A549 (cell line): ENCODE measurements at regions not wholly inside any gene's neighbourhood (a gene's known extent, or its start where the extent isn't known, plus 50 kb on each side); places are given as distances from the start of the nearest gene placed in this dataset.

Experiments
- ATAC-seq, 2 experiments: fragments of 200-7000 bp in 1 of 2; fragments of >200 bp in 1 of 2; cut with Nextera tagmentation in 1 of 2; cut with Tn5 transposase in 1 of 2; 3 replicates each; pipeline versions ENCODE4 v1.8.0 to v1.9.1; 2018 to 2020; ENCODE audit warnings: mild to moderate bottlenecking in 1 of 2, moderate library complexity in 1 of 2
- CTCF ChIA-PET: fragments of 300-600 bp; sonication (Branson Sonifier 250); formaldehyde crosslinking; extraction: SDS; loops from one replicate; lab custom pipeline; 2021; ENCODE audit warnings: antibody characterized with exemption, inconsistent platforms; lab: Yijun Ruan, JAX
- POLR2A ChIA-PET: fragments of 350-600 bp; formaldehyde crosslinking; extraction: SDS; loops from one replicate; lab custom pipeline; 2021; ENCODE audit warnings: antibody characterized with exemption, inconsistent platforms; lab: Yijun Ruan, JAX
- DNase-seq, 2 experiments: peaks; one replicate each; pipeline versions ENCODE4 v3.0.0 to v3.0.0-alpha.2; 2011 to 2016; ENCODE audit warnings: low read depth in 1 of 2, low spot score in 1 of 2
- FAIRE-seq: peaks from 2 replicates; lab custom pipeline; 2011; peaks lifted over from hg19 to GRCh38; lab: Jason Lieb, UNC
- H3K27ac ChIP-seq, 2 experiments: fragments of >200 bp; sonication (Bioruptor Twin); formaldehyde crosslinking; 3 replicates each; pipeline ENCODE4 v1.5.1; 2016 to 2017
- H3K4me1 ChIP-seq: fragments of >200 bp; sonication (Bioruptor Twin); formaldehyde crosslinking; 3 replicates; pipeline ENCODE4 v1.6.1; 2016
- H3K4me2 ChIP-seq: fragments of >200 bp; sonication (Bioruptor Twin); formaldehyde crosslinking; 3 replicates; pipeline ENCODE4 v1.6.1; 2016
- H3K4me3 ChIP-seq: fragments of >200 bp; sonication (Bioruptor Twin); formaldehyde crosslinking; 3 replicates; pipeline ENCODE4 v1.5.1; 2016
- H3K9me3 ChIP-seq: fragments of >200 bp; sonication (Bioruptor Twin); formaldehyde crosslinking; 3 replicates; pipeline ENCODE4 v1.6.1; 2016
- ATOH8 ChIP-seq: fragments of 250-450 bp; sonication (Bioruptor Pico); IDR thresholded peaks from 2 replicates; pipeline ENCODE4 v1.5.0; 2020; ENCODE audit warnings: low read depth, mild to moderate bottlenecking, moderate library complexity
- CBX2 ChIP-seq: fragments of 200-600 bp; sonication (generic); IDR thresholded peaks from 2 replicates; pipeline ENCODE4 v1.6.1; 2016; ENCODE audit warnings: low read depth, mild to moderate bottlenecking, borderline replicate concordance
- CBX8 ChIP-seq: fragments of 200-600 bp; sonication (generic); IDR thresholded peaks from 2 replicates; pipeline ENCODE4 v1.6.1; 2016
- CHD2 ChIP-seq: fragments of 150-350 bp; IDR thresholded peaks from 2 replicates; pipeline ENCODE4 v1.6.1; 2014; ENCODE audit warnings: low read length; ENCODE audit not compliant: partially characterized antibody
- CTCF ChIP-seq: fragments of >200 bp; sonication (Bioruptor Twin); formaldehyde crosslinking; IDR thresholded peaks from 3 replicates; pipeline ENCODE4 v1.5.1; 2016
- EHMT2 ChIP-seq: fragments of 200-600 bp; sonication (generic); IDR thresholded peaks from 2 replicates; pipeline ENCODE4 v1.6.1; 2016; ENCODE audit warnings: antibody characterized with exemption, low read depth, mild to moderate bottlenecking, moderate library complexity
- ELK1 ChIP-seq: fragments of 150-350 bp; IDR thresholded peaks from 2 replicates; pipeline ENCODE4 v1.6.1; 2014; ENCODE audit warnings: low read depth, mild to moderate bottlenecking, low read length
- EP300 ChIP-seq, 2 experiments: fragments of >200 bp; sonication (Bioruptor Twin); formaldehyde crosslinking; IDR thresholded peaks; 2 replicates in 1 of 2; 3 replicates in 1 of 2; pipeline ENCODE4 v1.6.1; 2016 to 2017
- FOSL2 ChIP-seq, 2 experiments: fragments of 450-650 bp in 1 of 2; fragments of >200 bp in 1 of 2; sonication (Bioruptor Twin) in 1 of 2; formaldehyde crosslinking; IDR thresholded peaks; 2 replicates each; pipeline versions ENCODE4 v1.5.0 to v1.6.1; 2016 to 2020; ENCODE audit warnings: mild to moderate bottlenecking in 1 of 2, moderate library complexity in 1 of 2
- HES2 ChIP-seq: fragments of >200 bp; sonication (Bioruptor Twin); formaldehyde crosslinking; IDR thresholded peaks from 2 replicates; pipeline ENCODE4 v1.6.1; 2016
- HEYL ChIP-seq: fragments of 250-450 bp; sonication (Bioruptor Pico); IDR thresholded peaks from 2 replicates; pipeline ENCODE4 v1.8.0; 2021; ENCODE audit warnings: mild to moderate bottlenecking, moderate library complexity
- HOXB13 ChIP-seq: fragments of 250-450 bp; sonication (Bioruptor Pico); IDR thresholded peaks from 2 replicates; pipeline ENCODE4 v1.5.0; 2020; ENCODE audit warnings: low read depth, mild to moderate bottlenecking, moderate library complexity
- HOXB5 ChIP-seq: fragments of 250-450 bp; sonication (Bioruptor Pico); IDR thresholded peaks from 2 replicates; pipeline ENCODE4 v1.5.0; 2020; ENCODE audit warnings: mild to moderate bottlenecking, moderate library complexity
- JUN ChIP-seq, 2 experiments: fragments of >200 bp; sonication (Bioruptor Twin); formaldehyde crosslinking; IDR thresholded peaks; 2 replicates in 1 of 2; 3 replicates in 1 of 2; pipeline ENCODE4 v1.6.1; 2016 to 2017
- KDM1A ChIP-seq: fragments of 200-600 bp; sonication (generic); IDR thresholded peaks from 2 replicates; pipeline ENCODE4 v1.6.1; 2016; ENCODE audit warnings: low read depth, mild to moderate bottlenecking
- KDM5A ChIP-seq: fragments of 200-600 bp; sonication (generic); IDR thresholded peaks from 2 replicates; pipeline ENCODE4 v1.6.1; 2016; ENCODE audit warnings: antibody characterized with exemption, mild to moderate bottlenecking
- NFE2L2 ChIP-seq: fragments of 150-350 bp; conservative IDR thresholded peaks from 2 replicates; pipeline ENCODE4 v1.6.1; 2014; ENCODE audit warnings: low read length
- RARB ChIP-seq: fragments of 250-450 bp; sonication (Bioruptor Pico); IDR thresholded peaks from 2 replicates; pipeline ENCODE4 v1.8.0; 2021; ENCODE audit warnings: mild to moderate bottlenecking, moderate library complexity
- RCOR1 ChIP-seq: fragments of 150-350 bp; IDR thresholded peaks from 2 replicates; pipeline ENCODE4 v1.6.1; 2014; ENCODE audit warnings: antibody characterized with exemption, low read length, low read depth
- REST ChIP-seq: fragments of 200-600 bp; sonication (generic); IDR thresholded peaks from 2 replicates; pipeline ENCODE4 v1.6.1; 2016; ENCODE audit warnings: antibody characterized with exemption, mild to moderate bottlenecking, moderate library complexity
- SMC3 ChIP-seq: fragments of >200 bp; sonication (Bioruptor Twin); formaldehyde crosslinking; IDR thresholded peaks from 3 replicates; pipeline ENCODE4 v1.6.1; 2018; ENCODE audit warnings: inconsistent platforms
- TFCP2L1 ChIP-seq: fragments of 250-450 bp; sonication (Bioruptor Pico); IDR thresholded peaks from 2 replicates; pipeline ENCODE4 v1.5.0; 2021; ENCODE audit warnings: mild to moderate bottlenecking
- TP53 ChIP-seq: fragments of 250-450 bp; sonication (Bioruptor Pico); IDR thresholded peaks from 2 replicates; pipeline ENCODE4 v1.5.0; 2021; ENCODE audit warnings: mild to moderate bottlenecking, moderate library complexity
- USF2 ChIP-seq: fragments of 450-650 bp; IDR thresholded peaks from 2 replicates; pipeline ENCODE4 v1.6.1; 2014; ENCODE audit warnings: antibody characterized with exemption
- WGBS: methylation state at CpG from one replicate; pipeline ENCODE4 v1.1.6; 2017; ENCODE audit errors: missing lambda C conversion rate; 5-methylcytosine and 5-hydroxymethylcytosine counted together

- ATAC-seq (no peak), FAIRE-seq (no peak), DNase-seq (no peak)
- Histone ChIP-seq H3K4me2 (no peak overlapping the region), H3K4me3 (no peak overlapping the region), H3K4me1 (peaks cover 4% of the 10 kb centered on the region; the same call in 1 of the 3 replicates), H3K27ac (no peak overlapping the region), H3K9me3 (no peaks in the 10 kb centered on the region)
- ChIA-PET CTCF (interaction anchor here (1.6 kb wide), 1 partner anchor 13 kb away, joined by 5 read pairs; no protein-coding TSS in a partner anchor), POLR2A (no interaction called here)
- TF ChIP-seq TP53 (CRISPR knock-in tag) (no peak), FOSL2 (IDR thresholded peaks at IDR 0.05) (no peak), FOSL2 (CRISPR knock-in tag; IDR thresholded peaks at IDR 0.05) (no peak), KDM1A (no peak), ATOH8 (no peak), USF2 (no peak), CBX2 (no peak), CHD2 (no peak), NFE2L2 (no peak), HES2 (no peak), JUN (IDR thresholded peaks at IDR 0.05) (no peak), CBX8 (no peak)
- 10% methylated on average over 1 of the region's 1 CpG for WGBS
These were observed 228.5 kb downstream of the ESM1 start for GRCh38 chr5:54756796-54757402.

GRCh38 chr5:54756301-54756700 is 229.1 kb downstream of the ESM1 start:
- no peak for FAIRE-seq
- WGBS: 45% methylated on average over 4 of the region's 4 CpGs
- peaks cover 4% of the 10 kb centered on the region; the same call in 1 of the 3 replicates for H3K9me3 ChIP-seq
- TF ChIP-seq HEYL (no peak), EP300 (IDR thresholded peaks at IDR 0.05) (no peak), RCOR1 (no peak), CTCF (no peak), HOXB5 (CRISPR knock-in tag) (no peak), HOXB13 (CRISPR knock-in tag) (no peak)
- ChIA-PET CTCF (interaction anchor here (1.6 kb wide), 1 partner anchor 12 kb away, joined by 5 read pairs; no protein-coding TSS in a partner anchor), POLR2A (no interaction called here)
- no peak for ATAC-seq
- no peak overlapping the region for H3K4me2 ChIP-seq
- H3K4me3 ChIP-seq: no peak overlapping the region
- H3K4me1 ChIP-seq: peaks cover 4% of the 10 kb centered on the region; the same call in 1 of the 3 replicates
- no peak overlapping the region for H3K27ac ChIP-seq
- no peak for DNase-seq

GRCh38 chr5:54754878-54755277 is 230.5 kb downstream of the ESM1 start:
- Histone ChIP-seq H3K4me2 (no peak overlapping the region), H3K27ac (no peak overlapping the region), H3K9me3 (peaks cover 7% of the 10 kb centered on the region; the same call in 1 of the 3 replicates), H3K4me1 (no peaks in the 10 kb centered on the region), H3K4me3 (no peak overlapping the region)
- ATAC-seq: no peak
- no peak for FAIRE-seq
- POLR2A ChIA-PET: no interaction called here
- 67% methylated on average over 2 of the region's 2 CpGs for WGBS
- no peak for DNase-seq
- CTCF ChIA-PET: no interaction called here
- TF ChIP-seq KDM5A: no peak
- no peak for TF ChIP-seq EHMT2
- TF ChIP-seq SMC3: no peak
- TF ChIP-seq ATOH8: no peak
- TF ChIP-seq TFCP2L1 (CRISPR knock-in tag): no peak
- no peak for TF ChIP-seq CHD2
- no peak for TF ChIP-seq KDM1A
- no peak for TF ChIP-seq ELK1
- no peak for TF ChIP-seq REST
- TF ChIP-seq RARB (CRISPR knock-in tag): no peak
- no peak for TF ChIP-seq HEYL
